Natural killer cell treated with Interleukin-12 subunit alpha and Interleukin-12 subunit beta and Interleukin-15 and Interleukin-18, amount 100 ng/mL, for 72 hours (primary cell): ENCODE measurements at regions not wholly inside any gene's neighbourhood (a gene's known extent, or its start where the extent isn't known, plus 50 kb on each side); places are given as distances from the start of the nearest gene placed in this dataset.

Experiments used
- ATAC-seq, 2 donors: fragments of 150-1000 bp; cut with Tn5 transposase in 1 of 2; sonication (Bioruptor Pico), chemical (Tn5 transposase) in 1 of 2; 2 replicates each; pipeline ENCODE4 v1.10.0; 2021
- DNase-seq: peaks from one replicate; pipeline ENCODE4 v3.0.0; 2022; ENCODE audit warnings: low spot score
- H3K27ac Mint-ChIP-seq, 2 donors: 1 replicate in 1 of 2; 2 replicates in 1 of 2; pipeline ENCODE4 v1.8.0; 2022; ENCODE audit warnings: mixed read lengths in 2 of 2, mild to moderate bottlenecking in 1 of 2, moderate library complexity in 1 of 2
- H3K27me3 Mint-ChIP-seq, 2 donors: 1 replicate in 1 of 2; 2 replicates in 1 of 2; pipeline ENCODE4 v1.8.0; 2022; ENCODE audit warnings: mixed read lengths in 2 of 2
- H3K36me3 Mint-ChIP-seq: one replicate; pipeline ENCODE4 v1.8.0; 2022; ENCODE audit warnings: mixed read lengths
- H3K4me1 Mint-ChIP-seq, 2 donors: 1 replicate in 1 of 2; 2 replicates in 1 of 2; pipeline ENCODE4 v1.8.0; 2022; ENCODE audit warnings: low read depth in 2 of 2, mixed read lengths in 2 of 2, mild to moderate bottlenecking in 1 of 2
- H3K4me3 Mint-ChIP-seq: one replicate; pipeline ENCODE4 v1.8.0; 2022; ENCODE audit warnings: mixed read lengths
- H3K9me3 Mint-ChIP-seq: 2 replicates; pipeline ENCODE4 v1.8.0; 2022; ENCODE audit warnings: mixed read lengths

- Mint-ChIP-seq H3K4me3 (no peak overlapping the region), H3K27ac (no peak overlapping the region)
These were observed 171.2 kb upstream of the SULF2 start for GRCh38 chr20:47956268-47956995.

DNA sequence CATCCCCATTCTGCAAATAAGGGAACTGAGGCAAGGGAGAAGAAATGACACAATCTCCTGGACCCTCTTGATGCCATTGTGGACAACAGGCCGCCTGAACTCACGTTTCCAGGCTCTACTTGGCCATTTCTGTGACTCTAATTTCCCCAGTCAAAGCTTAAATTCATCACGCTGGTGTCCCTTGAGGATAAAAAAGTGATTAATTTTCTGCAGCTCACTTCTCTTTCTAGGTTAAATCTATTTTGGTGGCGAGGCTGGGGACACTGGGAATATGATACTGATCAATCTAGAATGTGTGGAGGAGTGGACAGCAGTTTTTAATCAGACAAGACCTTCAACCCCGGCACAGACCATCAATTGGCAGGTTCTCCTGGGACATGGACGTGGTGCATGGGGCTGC, 168.2 kb upstream of the SULF2 start:
- DNase-seq (no peak), ATAC-seq (no peak)
- no peak overlapping the region for H3K27ac Mint-ChIP-seq
- H3K36me3 Mint-ChIP-seq: no peaks in the 10 kb centered on the region
- H3K4me3 Mint-ChIP-seq: no peak overlapping the region
- peaks cover 0 to 7% of the 10 kb centered on the region in 2 donors for H3K27me3 Mint-ChIP-seq
- no peaks in the 10 kb centered on the region for H3K4me1 Mint-ChIP-seq
- no peaks in the 10 kb centered on the region for H3K9me3 Mint-ChIP-seq

More at GRCh38 chr20:47956268-47956995, 171.2 kb upstream of the SULF2 start:
- ATAC-seq (no peak), DNase-seq (peak; percentile 20)
- Mint-ChIP-seq H3K9me3 (no peaks in the 10 kb centered on the region), H3K36me3 (no peaks in the 10 kb centered on the region), H3K27me3 (peaks cover 7 to 9% of the 10 kb centered on the region in 2 donors), H3K4me1 (no peaks in the 10 kb centered on the region)

- Mint-ChIP-seq H3K27ac (no peak overlapping the region), H3K4me1 (no peaks in the 10 kb centered on the region), H3K9me3 (no peaks in the 10 kb centered on the region), H3K4me3 (no peak overlapping the region), H3K36me3 (no peaks in the 10 kb centered on the region), H3K27me3 (peaks cover 6 to 7% of the 10 kb centered on the region in 2 donors)
- DNase-seq (no peak), ATAC-seq (peak in 1 of 2 donors; percentile 11)
These were observed 166.8 kb upstream of the SULF2 start for GRCh38 chr20:47952023-47952564.

DNA sequence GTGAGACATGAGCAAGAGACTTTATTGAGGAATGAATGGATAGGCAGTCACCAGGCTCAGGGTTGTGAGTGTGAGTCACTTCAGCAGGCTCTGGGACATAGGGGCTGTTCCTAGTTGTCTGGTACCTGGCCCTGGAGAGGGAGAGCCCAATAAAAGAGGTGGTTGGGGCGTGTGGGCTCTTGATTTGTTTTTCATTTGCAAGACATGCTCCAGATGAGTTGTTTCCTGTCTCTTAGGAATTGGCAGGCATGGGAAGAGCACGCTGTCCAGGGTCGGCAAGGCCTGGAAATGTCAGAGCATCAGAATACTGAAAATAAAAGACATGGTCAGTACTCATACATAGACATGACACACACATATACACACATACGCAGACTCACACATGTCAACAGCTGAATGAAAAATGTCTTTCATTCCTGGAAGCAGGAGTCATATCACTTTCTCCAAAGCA, 166.3 kb upstream of the SULF2 start:
- DNase-seq: no peak
- H3K27ac Mint-ChIP-seq: no peak overlapping the region

DNA sequence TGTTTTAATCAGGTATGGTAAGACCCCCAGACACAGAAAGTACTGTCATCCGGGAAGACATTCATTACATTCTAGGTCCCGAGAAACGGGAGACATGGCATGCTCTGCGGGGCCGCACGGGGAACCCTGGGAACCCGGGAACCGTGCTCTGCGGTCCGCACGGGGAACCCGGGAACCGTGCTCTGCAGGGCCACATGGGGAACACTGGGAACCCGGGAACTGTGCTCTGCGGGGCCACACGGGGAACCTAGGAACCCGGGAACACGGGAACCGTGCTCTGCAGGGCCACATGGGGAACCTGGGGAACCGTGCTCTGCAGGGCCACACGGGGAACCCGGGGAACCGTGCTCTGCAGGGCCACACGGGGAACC, 165.6 kb upstream of the SULF2 start:
- Mint-ChIP-seq H3K27ac (no peak overlapping the region), H3K4me3 (no peak overlapping the region), H3K9me3 (no peaks in the 10 kb centered on the region), H3K27me3 (peaks cover 9 to 11% of the 10 kb centered on the region in 2 donors), H3K4me1 (no peaks in the 10 kb centered on the region), H3K36me3 (no peaks in the 10 kb centered on the region)
- ATAC-seq: no peak
- peak; percentile 44 for DNase-seq

More for the DNA sequence above, 166.3 kb upstream of the SULF2 start:
- no peaks in the 10 kb centered on the region for H3K9me3 Mint-ChIP-seq
- H3K4me3 Mint-ChIP-seq: no peak overlapping the region
- ATAC-seq: no peak
- H3K36me3 Mint-ChIP-seq: no peaks in the 10 kb centered on the region
- H3K4me1 Mint-ChIP-seq: no peaks in the 10 kb centered on the region
- H3K27me3 Mint-ChIP-seq: peaks cover 6 to 11% of the 10 kb centered on the region in 2 donors

DNA sequence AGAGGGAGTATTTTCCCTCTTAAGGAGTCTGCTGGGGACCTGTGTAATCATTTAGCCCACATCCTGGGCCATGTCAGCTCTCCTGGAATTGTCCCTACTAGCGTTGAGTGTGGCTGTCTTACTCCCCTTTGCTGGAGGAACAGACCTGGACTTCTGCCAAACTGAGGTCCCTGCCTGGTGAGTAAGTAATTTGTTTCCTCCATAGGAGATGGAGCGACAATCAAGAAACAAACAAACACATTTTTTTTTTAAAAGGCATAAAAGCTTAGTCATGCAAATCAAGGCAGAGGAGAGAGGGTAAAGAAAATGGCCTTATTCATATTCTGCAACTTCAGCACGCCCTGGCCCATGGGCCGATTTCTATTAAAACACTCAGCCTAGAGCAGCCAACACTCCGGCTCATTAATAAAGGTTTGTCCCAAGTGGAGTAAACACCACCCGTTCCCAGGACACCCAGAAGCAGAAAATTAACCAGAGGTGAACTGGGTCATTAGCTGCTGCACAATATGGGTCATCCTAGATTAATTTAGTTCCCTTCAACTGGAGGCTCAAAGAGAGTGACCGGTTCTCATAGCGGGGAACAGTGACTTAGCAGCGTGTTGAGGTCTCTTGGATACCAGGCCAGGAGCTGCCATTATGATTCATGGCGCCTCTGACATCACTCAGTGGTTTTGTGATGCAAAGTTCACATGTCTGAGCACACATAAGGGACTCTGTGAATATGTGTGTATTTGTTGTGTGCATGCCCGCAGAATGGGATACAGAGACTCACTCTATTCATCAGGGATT, 165.0 kb upstream of the SULF2 start:
- Mint-ChIP-seq H3K27me3 (peaks cover 15% of the 10 kb centered on the region in 2 donors), H3K9me3 (no peaks in the 10 kb centered on the region), H3K36me3 (no peaks in the 10 kb centered on the region), H3K4me1 (no peaks in the 10 kb centered on the region), H3K27ac (no peak overlapping the region), H3K4me3 (no peak overlapping the region)
- DNase-seq (peak; percentile 51), ATAC-seq (no peak)

- Mint-ChIP-seq H3K27ac (no peak overlapping the region), H3K4me1 (no peaks in the 10 kb centered on the region), H3K27me3 (peaks cover 15 to 19% of the 10 kb centered on the region in 2 donors), H3K36me3 (no peaks in the 10 kb centered on the region), H3K4me3 (no peak overlapping the region), H3K9me3 (no peaks in the 10 kb centered on the region)
- DNase-seq (no peak), ATAC-seq (no peak)
These were observed 163.9 kb upstream of the SULF2 start for GRCh38 chr20:47949230-47949629.

DNA sequence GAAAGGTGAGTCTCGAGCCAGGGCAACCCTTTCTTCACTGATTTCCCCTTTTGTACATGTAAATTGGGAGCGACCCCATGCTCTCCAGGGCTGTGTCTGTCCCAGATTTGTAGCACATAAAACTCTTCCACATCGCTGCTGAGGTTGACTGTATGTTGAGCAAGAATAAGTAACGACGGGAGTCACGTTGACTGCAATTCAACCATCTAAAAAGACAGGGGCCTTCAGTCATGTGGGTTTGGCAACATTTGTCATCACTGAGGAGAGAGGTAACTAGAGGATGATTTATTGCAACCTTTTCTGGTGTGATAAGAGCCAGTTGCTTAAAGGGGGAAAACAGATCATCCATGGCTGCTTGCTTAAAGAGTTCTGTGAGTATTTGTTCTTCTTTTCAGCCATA, 159.4 kb upstream of the SULF2 start:
- Mint-ChIP-seq H3K9me3 (no peaks in the 10 kb centered on the region), H3K4me1 (no peaks in the 10 kb centered on the region), H3K36me3 (no peaks in the 10 kb centered on the region), H3K27ac (no peak overlapping the region), H3K4me3 (no peak overlapping the region), H3K27me3 (peaks cover 9 to 19% of the 10 kb centered on the region in 2 donors)
- DNase-seq (no peak), ATAC-seq (no peak)

DNA sequence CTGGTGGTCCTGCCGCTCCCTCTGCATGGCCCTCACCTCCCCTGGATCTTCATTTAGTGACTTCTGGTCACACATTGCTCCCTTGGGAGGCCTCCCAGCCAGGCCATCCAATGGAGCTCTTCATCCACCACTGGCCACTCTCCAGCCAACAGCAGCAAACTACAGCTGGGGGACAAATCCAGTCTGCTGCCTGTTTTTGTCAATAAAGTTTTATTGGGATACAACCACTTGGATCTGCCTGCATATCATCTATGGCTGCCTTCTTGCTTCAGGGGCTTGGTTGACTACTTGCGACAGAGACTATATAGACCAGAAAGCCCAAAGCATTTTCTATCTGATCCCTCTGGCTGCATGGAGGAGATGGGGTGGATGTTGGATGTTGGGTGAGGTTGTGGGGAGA, 156.6 kb upstream of the SULF2 start:
- H3K36me3 Mint-ChIP-seq: no peaks in the 10 kb centered on the region
- peaks cover 16 to 33% of the 10 kb centered on the region in 2 donors for H3K27me3 Mint-ChIP-seq
- no peaks in the 10 kb centered on the region for H3K9me3 Mint-ChIP-seq
- no peaks in the 10 kb centered on the region for H3K4me1 Mint-ChIP-seq
- no peak for DNase-seq
- ATAC-seq: no peak
- no peak overlapping the region for H3K4me3 Mint-ChIP-seq
- H3K27ac Mint-ChIP-seq: no peak overlapping the region

- H3K4me1 Mint-ChIP-seq: no peaks in the 10 kb centered on the region
- peak in 1 of 2 donors; percentile 12 for ATAC-seq
- no peak overlapping the region for H3K4me3 Mint-ChIP-seq
- H3K9me3 Mint-ChIP-seq: no peaks in the 10 kb centered on the region
- no peaks in the 10 kb centered on the region for H3K36me3 Mint-ChIP-seq
- peaks cover 14 to 37% of the 10 kb centered on the region in 2 donors for H3K27me3 Mint-ChIP-seq
- no peak overlapping the region for H3K27ac Mint-ChIP-seq
- DNase-seq: no peak
These were observed 155.0 kb upstream of the SULF2 start for GRCh38 chr20:47940101-47940813.

DNA sequence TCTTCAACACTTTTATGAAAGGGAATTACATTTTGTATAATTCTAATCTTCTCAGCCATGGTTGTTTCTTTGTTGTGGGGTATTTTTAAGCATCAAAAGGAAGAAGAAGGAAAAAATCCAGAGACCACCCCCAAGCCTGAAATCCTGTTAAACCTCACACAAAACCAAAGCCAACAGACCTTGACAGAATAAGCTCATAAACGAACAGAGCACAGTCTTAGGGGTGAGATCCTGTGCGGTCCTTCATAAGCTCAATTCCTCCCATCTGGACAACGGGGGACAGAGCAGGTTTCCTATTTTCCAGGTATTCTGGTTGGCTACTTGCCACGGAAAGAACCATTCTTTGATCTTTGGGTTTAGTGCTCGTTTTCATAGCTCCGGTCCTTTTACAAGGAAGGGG, 151.3 kb upstream of the SULF2 start:
- Mint-ChIP-seq H3K4me3 (no peak overlapping the region), H3K9me3 (no peaks in the 10 kb centered on the region), H3K27me3 (peaks cover 22 to 47% of the 10 kb centered on the region in 2 donors), H3K36me3 (no peaks in the 10 kb centered on the region), H3K4me1 (no peaks in the 10 kb centered on the region), H3K27ac (no peak overlapping the region)
- no peak for ATAC-seq
- no peak for DNase-seq

DNA sequence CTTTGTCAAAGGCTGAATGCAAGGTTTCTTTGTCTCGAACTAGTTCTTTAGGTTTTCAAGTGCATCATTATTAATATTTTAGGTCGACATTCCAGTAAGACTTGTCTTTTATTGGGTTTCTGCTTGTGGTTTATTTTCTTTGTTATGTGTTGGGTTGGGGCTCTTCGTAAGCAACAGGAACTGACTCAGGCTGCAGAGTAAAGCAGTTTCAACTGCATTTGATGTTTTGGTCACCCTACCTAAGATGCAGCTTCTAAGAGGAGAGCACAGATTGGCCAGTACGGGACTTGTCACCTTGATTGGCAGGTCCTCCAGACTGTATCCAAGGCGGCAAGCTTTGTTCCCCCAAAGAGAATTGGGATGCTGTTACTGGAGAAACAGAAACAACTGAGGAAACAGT, 149.5 kb upstream of the SULF2 start:
- H3K4me1 Mint-ChIP-seq: no peaks in the 10 kb centered on the region
- ATAC-seq: no peak
- no peak overlapping the region for H3K4me3 Mint-ChIP-seq
- no peaks in the 10 kb centered on the region for H3K36me3 Mint-ChIP-seq
- no peak overlapping the region for H3K27ac Mint-ChIP-seq
- no peak for DNase-seq
- H3K27me3 Mint-ChIP-seq: peaks cover 22 to 52% of the 10 kb centered on the region in 2 donors
- H3K9me3 Mint-ChIP-seq: no peaks in the 10 kb centered on the region

GRCh38 chr20:47931443-47931842, 146.2 kb upstream of the SULF2 start:
- ATAC-seq: no peak
- Mint-ChIP-seq H3K27ac (no peak overlapping the region), H3K9me3 (peaks cover 3% of the 10 kb centered on the region), H3K4me1 (no peaks in the 10 kb centered on the region), H3K27me3 (peaks cover 12 to 34% of the 10 kb centered on the region in 2 donors), H3K36me3 (no peaks in the 10 kb centered on the region), H3K4me3 (no peak overlapping the region)
- no peak for DNase-seq
